ENCODE measurements at regions not wholly inside any gene's neighbourhood (a gene's known extent, or its start where the extent isn't known, plus 50 kb on each side); places are given as distances from the start of the nearest gene placed in this dataset.

GRCh38 chr17:52758481-52758880, 600.0 kb upstream of the CA10 start:
- Mint-ChIP-seq H3K27ac (no peak overlapping the region), H3K27me3 (no peaks in the 10 kb centered on the region), H3K36me3 (no peaks in the 10 kb centered on the region), H3K4me1 (ENCODE audit: low read depth) (no peaks in the 10 kb centered on the region), H3K9me3 (peaks cover 3% of the 10 kb centered on the region), H3K4me3 (no peak overlapping the region)
- ChIA-PET CTCF (no interaction called here), POLR2A (no interaction called here)
- DNase-seq: no peak
- intact Hi-C loops (cut with micrococcal nuclease): no loop called here

GRCh38 chr17:52756746-52757145, 598.2 kb upstream of the CA10 start:
- H3K9me3 Mint-ChIP-seq: no peaks in the 10 kb centered on the region
- intact Hi-C loops (cut with micrococcal nuclease): no loop called here
- H3K4me1 Mint-ChIP-seq (ENCODE audit: low read depth): no peaks in the 10 kb centered on the region
- DNase-seq: no peak
- H3K36me3 Mint-ChIP-seq: no peaks in the 10 kb centered on the region
- ChIA-PET CTCF (no interaction called here), POLR2A (no interaction called here)
- H3K27ac Mint-ChIP-seq: no peak overlapping the region
- H3K27me3 Mint-ChIP-seq: no peaks in the 10 kb centered on the region
- no peak overlapping the region for H3K4me3 Mint-ChIP-seq

GRCh38 chr17:52754838-52755237, 596.3 kb upstream of the CA10 start:
- Mint-ChIP-seq H3K36me3 (no peaks in the 10 kb centered on the region), H3K4me1 (ENCODE audit: low read depth) (no peaks in the 10 kb centered on the region), H3K9me3 (no peaks in the 10 kb centered on the region), H3K27ac (no peak overlapping the region), H3K4me3 (no peak overlapping the region), H3K27me3 (no peaks in the 10 kb centered on the region)
- intact Hi-C loops (cut with micrococcal nuclease): no loop called here
- ChIA-PET CTCF (no interaction called here), POLR2A (no interaction called here)
- DNase-seq: no peak

- POLR2A ChIA-PET: no interaction called here
- CTCF ChIA-PET: no interaction called here
- Mint-ChIP-seq H3K4me1 (ENCODE audit: low read depth) (no peaks in the 10 kb centered on the region), H3K9me3 (no peaks in the 10 kb centered on the region), H3K4me3 (no peak overlapping the region), H3K27ac (no peak overlapping the region), H3K36me3 (no peaks in the 10 kb centered on the region), H3K27me3 (no peaks in the 10 kb centered on the region)
- DNase-seq: no peak
- intact Hi-C loops (cut with micrococcal nuclease): no loop called here
Measured at GRCh38 chr17:52751051-52751450, 592.5 kb upstream of the CA10 start.

- H3K36me3 Mint-ChIP-seq: no peaks in the 10 kb centered on the region
- POLR2A ChIA-PET: no interaction called here
- no peak overlapping the region for H3K27ac Mint-ChIP-seq
- H3K27me3 Mint-ChIP-seq: no peaks in the 10 kb centered on the region
- H3K4me1 Mint-ChIP-seq (ENCODE audit: low read depth): no peaks in the 10 kb centered on the region
- CTCF ChIA-PET: no interaction called here
- DNase-seq: no peak
- no peak overlapping the region for H3K4me3 Mint-ChIP-seq
- no peaks in the 10 kb centered on the region for H3K9me3 Mint-ChIP-seq
- intact Hi-C loops (cut with micrococcal nuclease): no loop called here
Measured at GRCh38 chr17:52744179-52744578, 585.7 kb upstream of the CA10 start.

- Mint-ChIP-seq H3K4me1 (ENCODE audit: low read depth) (no peaks in the 10 kb centered on the region), H3K27ac (no peak overlapping the region), H3K4me3 (no peak overlapping the region), H3K9me3 (no peaks in the 10 kb centered on the region), H3K27me3 (no peaks in the 10 kb centered on the region), H3K36me3 (no peaks in the 10 kb centered on the region)
- intact Hi-C loops (cut with micrococcal nuclease): no loop called here
- DNase-seq: no peak
- CTCF ChIA-PET: no interaction called here
- POLR2A ChIA-PET: no interaction called here
Measured at GRCh38 chr17:52740006-52740405, 581.5 kb upstream of the CA10 start.

GRCh38 chr17:52738791-52739190, 580.3 kb upstream of the CA10 start:
- H3K27me3 Mint-ChIP-seq: no peaks in the 10 kb centered on the region
- CTCF ChIA-PET: no interaction called here

GRCh38 chr17:52737071-52737470, 578.6 kb upstream of the CA10 start:
- POLR2A ChIA-PET: no interaction called here
- H3K4me1 Mint-ChIP-seq (ENCODE audit: low read depth): no peaks in the 10 kb centered on the region
- H3K36me3 Mint-ChIP-seq: no peaks in the 10 kb centered on the region
- DNase-seq: no peak
- no peaks in the 10 kb centered on the region for H3K27me3 Mint-ChIP-seq
- intact Hi-C loops (cut with micrococcal nuclease): no loop called here
- H3K4me3 Mint-ChIP-seq: no peak overlapping the region
- H3K9me3 Mint-ChIP-seq: peaks cover 6% of the 10 kb centered on the region
- CTCF ChIA-PET: no interaction called here
- no peak overlapping the region for H3K27ac Mint-ChIP-seq

More at GRCh38 chr17:52738791-52739190, 580.3 kb upstream of the CA10 start:
- no peak overlapping the region for H3K4me3 Mint-ChIP-seq
- H3K9me3 Mint-ChIP-seq: no peaks in the 10 kb centered on the region
- H3K27ac Mint-ChIP-seq: no peak overlapping the region
- intact Hi-C loops (cut with micrococcal nuclease): no loop called here
- no peaks in the 10 kb centered on the region for H3K36me3 Mint-ChIP-seq
- H3K4me1 Mint-ChIP-seq (ENCODE audit: low read depth): no peaks in the 10 kb centered on the region
- no peak for DNase-seq
- POLR2A ChIA-PET: no interaction called here

- intact Hi-C loops (cut with micrococcal nuclease): no loop called here
- Mint-ChIP-seq H3K4me1 (ENCODE audit: low read depth) (no peaks in the 10 kb centered on the region), H3K27ac (no peak overlapping the region), H3K36me3 (no peaks in the 10 kb centered on the region), H3K9me3 (peaks cover 8% of the 10 kb centered on the region), H3K27me3 (no peaks in the 10 kb centered on the region), H3K4me3 (no peak overlapping the region)
- POLR2A ChIA-PET: no interaction called here
- DNase-seq: no peak
- CTCF ChIA-PET: no interaction called here
Measured at GRCh38 chr17:52732841-52733240, 574.3 kb upstream of the CA10 start.

- Mint-ChIP-seq H3K9me3 (peaks cover 4% of the 10 kb centered on the region), H3K4me1 (ENCODE audit: low read depth) (no peaks in the 10 kb centered on the region), H3K36me3 (no peaks in the 10 kb centered on the region), H3K4me3 (no peak overlapping the region), H3K27ac (no peak overlapping the region), H3K27me3 (no peaks in the 10 kb centered on the region)
- no peak for DNase-seq
- ChIA-PET CTCF (no interaction called here), POLR2A (no interaction called here)
- intact Hi-C loops (cut with micrococcal nuclease): no loop called here
Measured at GRCh38 chr17:52724578-52724977, 566.1 kb upstream of the CA10 start.

- Mint-ChIP-seq H3K9me3 (no peaks in the 10 kb centered on the region), H3K27me3 (no peaks in the 10 kb centered on the region), H3K4me1 (ENCODE audit: low read depth) (no peaks in the 10 kb centered on the region), H3K4me3 (no peak overlapping the region), H3K36me3 (no peaks in the 10 kb centered on the region), H3K27ac (no peak overlapping the region)
- CTCF ChIA-PET: no interaction called here
- DNase-seq: no peak
- intact Hi-C loops (cut with micrococcal nuclease): no loop called here
- POLR2A ChIA-PET: no interaction called here
Measured at GRCh38 chr17:52721910-52722309, 563.4 kb upstream of the CA10 start.

- Mint-ChIP-seq H3K27ac (no peak overlapping the region), H3K36me3 (no peaks in the 10 kb centered on the region), H3K27me3 (no peaks in the 10 kb centered on the region), H3K4me1 (ENCODE audit: low read depth) (no peaks in the 10 kb centered on the region), H3K9me3 (no peaks in the 10 kb centered on the region), H3K4me3 (no peak overlapping the region)
- intact Hi-C loops (cut with micrococcal nuclease): loop anchor here (10.0 kb wide), 1 partner anchor 54 kb away; no protein-coding TSS in a partner anchor
- CTCF ChIA-PET: no interaction called here
- POLR2A ChIA-PET: no interaction called here
- no peak for DNase-seq
Measured at GRCh38 chr17:52710363-52710901, 551.9 kb upstream of the CA10 start.

GRCh38 chr17:52709724-52710123, 551.2 kb upstream of the CA10 start:
- Mint-ChIP-seq H3K27me3 (no peaks in the 10 kb centered on the region), H3K9me3 (no peaks in the 10 kb centered on the region), H3K36me3 (no peaks in the 10 kb centered on the region), H3K27ac (no peak overlapping the region), H3K4me1 (ENCODE audit: low read depth) (no peaks in the 10 kb centered on the region), H3K4me3 (no peak overlapping the region)
- intact Hi-C loops (cut with micrococcal nuclease): loop anchor here (10.0 kb wide), 1 partner anchor 55 kb away; no protein-coding TSS in a partner anchor
- no peak for DNase-seq
- CTCF ChIA-PET: no interaction called here
- POLR2A ChIA-PET: no interaction called here

GRCh38 chr17:52696362-52696761, 537.8 kb upstream of the CA10 start:
- ChIA-PET CTCF (no interaction called here), POLR2A (no interaction called here)
- DNase-seq: no peak
- Mint-ChIP-seq H3K27me3 (peaks cover 1% of the 10 kb centered on the region), H3K27ac (no peak overlapping the region), H3K9me3 (peaks cover 3% of the 10 kb centered on the region), H3K36me3 (no peaks in the 10 kb centered on the region), H3K4me1 (ENCODE audit: low read depth) (no peaks in the 10 kb centered on the region), H3K4me3 (no peak overlapping the region)
- intact Hi-C loops (cut with micrococcal nuclease): no loop called here

All from activated CD4-positive, alpha-beta memory T cell treated with anti-CD3 and anti-CD28 coated beads for 36 hours (primary cell).